ENCODE measurements at regions not wholly inside any gene's neighbourhood (a gene's known extent, or its start where the extent isn't known, plus 50 kb on each side); places are given as distances from the start of the nearest gene placed in this dataset.

DNA sequence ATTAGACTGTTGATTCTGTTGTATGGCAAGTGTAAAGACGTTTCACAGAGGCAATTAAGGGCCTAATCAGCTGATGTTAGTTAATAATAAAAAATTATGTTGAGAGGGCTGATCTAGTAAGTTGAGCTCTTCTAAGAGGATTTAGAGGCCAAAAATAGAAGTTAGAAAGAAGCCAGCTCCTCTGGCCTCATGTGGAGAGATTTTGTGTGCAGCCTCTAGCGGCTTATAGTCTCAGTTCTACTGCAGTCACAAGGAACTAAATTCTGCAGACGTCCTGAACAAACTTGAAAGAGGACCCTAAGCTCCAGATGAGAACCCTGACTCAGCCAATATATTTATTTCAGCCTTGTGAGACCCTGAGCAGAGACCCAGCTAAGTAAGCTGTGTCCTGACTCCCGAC is 498.6 kb downstream of the BTBD3 start:
- DNase-seq: no peak
- H3K4me3 Mint-ChIP-seq (ENCODE audit: unreplicated experiment): no peak overlapping the region

GRCh38 chr20:12433724-12434123 is 516.0 kb downstream of the BTBD3 start:
- Mint-ChIP-seq H3K27me3 (ENCODE audit: unreplicated experiment) (peaks cover 1% of the 10 kb centered on the region), H3K9me3 (ENCODE audit: unreplicated experiment) (no peaks in the 10 kb centered on the region), H3K36me3 (ENCODE audit: unreplicated experiment) (no peaks in the 10 kb centered on the region), H3K4me1 (ENCODE audit: low read depth, unreplicated experiment) (no peaks in the 10 kb centered on the region), H3K4me3 (ENCODE audit: unreplicated experiment) (no peak overlapping the region), H3K27ac (ENCODE audit: unreplicated experiment) (no peak overlapping the region)
- TF ChIP-seq, protein P1, sequence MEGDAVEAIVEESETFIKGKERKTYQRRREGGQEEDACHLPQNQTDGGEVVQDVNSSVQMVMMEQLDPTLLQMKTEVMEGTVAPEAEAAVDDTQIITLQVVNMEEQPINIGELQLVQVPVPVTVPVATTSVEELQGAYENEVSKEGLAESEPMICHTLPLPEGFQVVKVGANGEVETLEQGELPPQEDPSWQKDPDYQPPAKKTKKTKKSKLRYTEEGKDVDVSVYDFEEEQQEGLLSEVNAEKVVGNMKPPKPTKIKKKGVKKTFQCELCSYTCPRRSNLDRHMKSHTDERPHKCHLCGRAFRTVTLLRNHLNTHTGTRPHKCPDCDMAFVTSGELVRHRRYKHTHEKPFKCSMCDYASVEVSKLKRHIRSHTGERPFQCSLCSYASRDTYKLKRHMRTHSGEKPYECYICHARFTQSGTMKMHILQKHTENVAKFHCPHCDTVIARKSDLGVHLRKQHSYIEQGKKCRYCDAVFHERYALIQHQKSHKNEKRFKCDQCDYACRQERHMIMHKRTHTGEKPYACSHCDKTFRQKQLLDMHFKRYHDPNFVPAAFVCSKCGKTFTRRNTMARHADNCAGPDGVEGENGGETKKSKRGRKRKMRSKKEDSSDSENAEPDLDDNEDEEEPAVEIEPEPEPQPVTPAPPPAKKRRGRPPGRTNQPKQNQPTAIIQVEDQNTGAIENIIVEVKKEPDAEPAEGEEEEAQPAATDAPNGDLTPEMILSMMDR (IDR thresholded peaks at IDR 0.05; ENCODE audit: partially characterized antibody, unreplicated experiment): no peak
- DNase-seq: no peak

More for the DNA sequence above, 498.6 kb downstream of the BTBD3 start:
- H3K36me3 Mint-ChIP-seq (ENCODE audit: unreplicated experiment): no peaks in the 10 kb centered on the region
- H3K27ac Mint-ChIP-seq (ENCODE audit: unreplicated experiment): no peak overlapping the region
- H3K27me3 Mint-ChIP-seq (ENCODE audit: unreplicated experiment): no peaks in the 10 kb centered on the region
- peaks cover 2% of the 10 kb centered on the region for H3K9me3 Mint-ChIP-seq (ENCODE audit: unreplicated experiment)
- TF ChIP-seq, protein P1 (IDR thresholded peaks at IDR 0.05; ENCODE audit: partially characterized antibody, unreplicated experiment): no peak
- H3K4me1 Mint-ChIP-seq (ENCODE audit: low read depth, unreplicated experiment): peaks cover 14% of the 10 kb centered on the region

GRCh38 chr20:12434672-12435071 is 517.0 kb downstream of the BTBD3 start:
- no peak overlapping the region for H3K27ac Mint-ChIP-seq (ENCODE audit: unreplicated experiment)
- no peaks in the 10 kb centered on the region for H3K4me1 Mint-ChIP-seq (ENCODE audit: low read depth, unreplicated experiment)
- DNase-seq: no peak
- H3K9me3 Mint-ChIP-seq (ENCODE audit: unreplicated experiment): peaks cover 2% of the 10 kb centered on the region
- H3K36me3 Mint-ChIP-seq (ENCODE audit: unreplicated experiment): no peaks in the 10 kb centered on the region
- no peak overlapping the region for H3K4me3 Mint-ChIP-seq (ENCODE audit: unreplicated experiment)
- H3K27me3 Mint-ChIP-seq (ENCODE audit: unreplicated experiment): peaks cover 1% of the 10 kb centered on the region
- TF ChIP-seq, protein P1 (IDR thresholded peaks at IDR 0.05; ENCODE audit: partially characterized antibody, unreplicated experiment): no peak

GRCh38 chr20:12435268-12435667 is 517.6 kb downstream of the BTBD3 start:
- DNase-seq: no peak
- H3K27me3 Mint-ChIP-seq (ENCODE audit: unreplicated experiment): no peaks in the 10 kb centered on the region

GRCh38 chr20:12453711-12454110 is 536.0 kb downstream of the BTBD3 start:
- Mint-ChIP-seq H3K27me3 (ENCODE audit: unreplicated experiment) (no peaks in the 10 kb centered on the region), H3K36me3 (ENCODE audit: unreplicated experiment) (peaks cover 7% of the 10 kb centered on the region), H3K4me3 (ENCODE audit: unreplicated experiment) (no peak overlapping the region), H3K9me3 (ENCODE audit: unreplicated experiment) (peaks cover 5% of the 10 kb centered on the region), H3K4me1 (ENCODE audit: low read depth, unreplicated experiment) (no peaks in the 10 kb centered on the region), H3K27ac (ENCODE audit: unreplicated experiment) (no peak overlapping the region)
- TF ChIP-seq, protein P1 (IDR thresholded peaks at IDR 0.05; ENCODE audit: partially characterized antibody, unreplicated experiment): no peak
- no peak for DNase-seq

More at GRCh38 chr20:12435268-12435667, 517.6 kb downstream of the BTBD3 start:
- H3K27ac Mint-ChIP-seq (ENCODE audit: unreplicated experiment): no peak overlapping the region
- H3K9me3 Mint-ChIP-seq (ENCODE audit: unreplicated experiment): peaks cover 2% of the 10 kb centered on the region
- no peaks in the 10 kb centered on the region for H3K4me1 Mint-ChIP-seq (ENCODE audit: low read depth, unreplicated experiment)
- TF ChIP-seq, protein P1 (IDR thresholded peaks at IDR 0.05; ENCODE audit: partially characterized antibody, unreplicated experiment): no peak
- no peaks in the 10 kb centered on the region for H3K36me3 Mint-ChIP-seq (ENCODE audit: unreplicated experiment)
- no peak overlapping the region for H3K4me3 Mint-ChIP-seq (ENCODE audit: unreplicated experiment)
